GM18858 (cell line): ENCODE measurements at regions not wholly inside any gene's neighbourhood (a gene's known extent, or its start where the extent isn't known, plus 50 kb on each side); places are given as distances from the start of the nearest gene placed in this dataset.
"Not testable (repeated sequence)": the region's sequence is repeated elsewhere in the genome, so short reads cannot be mapped to it uniquely, and the experiment has no call there.

ENCODE experiments used
- ATAC-seq: cut with Tn5 transposase; IDR thresholded peaks from one replicate; pipeline ENCODE4 v1.9.1; 2021; ENCODE audit not compliant: unreplicated experiment

GRCh38 chr20:1811621-1812498 is 83.3 kb upstream of the SIRPA start:
- no peak for ATAC-seq

- no peak for ATAC-seq
Observed at GRCh38 chr20:1810926-1811620, 84.1 kb upstream of the SIRPA start.

- ATAC-seq, result no peak
Observed at GRCh38 chr20:1810572-1810925, 84.7 kb upstream of the SIRPA start.

GRCh38 chr20:1809611-1810510 is 85.3 kb upstream of the SIRPA start:
- ATAC-seq, result no peak

GRCh38 chr20:1809131-1809572 is 86.1 kb upstream of the SIRPA start:
- no peak for ATAC-seq

GRCh38 chr20:1808101-1808500 is 87.1 kb upstream of the SIRPA start:
- ATAC-seq, result no peak

- no peak for ATAC-seq
Observed at GRCh38 chr20:1807394-1807793, 87.8 kb upstream of the SIRPA start.

- ATAC-seq, result no peak
Observed at GRCh38 chr20:1806456-1806855, 88.8 kb upstream of the SIRPA start.

- no peak for ATAC-seq
Observed at GRCh38 chr20:1805816-1806215, 89.4 kb upstream of the SIRPA start.

- no peak for ATAC-seq
Observed at GRCh38 chr20:1805161-1805581, 90.0 kb upstream of the SIRPA start.

- no peak for ATAC-seq
Observed at GRCh38 chr20:1804554-1804956, 90.7 kb upstream of the SIRPA start.

- no peak for ATAC-seq
Observed at GRCh38 chr20:1803932-1804501, 91.2 kb upstream of the SIRPA start.

GRCh38 chr20:1803061-1803931 is 91.9 kb upstream of the SIRPA start:
- ATAC-seq, result no peak

GRCh38 chr20:1802385-1803060 is 92.7 kb upstream of the SIRPA start:
- ATAC-seq, result no peak

GRCh38 chr20:1801929-1802306 is 93.3 kb upstream of the SIRPA start:
- ATAC-seq, result no peak

GRCh38 chr20:1801225-1801928 is 93.8 kb upstream of the SIRPA start:
- no peak for ATAC-seq

- no peak for ATAC-seq
Observed at GRCh38 chr20:1800777-1801176, 94.4 kb upstream of the SIRPA start.

GRCh38 chr20:1800180-1800579 is 95.0 kb upstream of the SIRPA start:
- no peak for ATAC-seq

GRCh38 chr20:1799746-1800145 is 95.5 kb upstream of the SIRPA start:
- ATAC-seq, result not testable (repeated sequence)
